ENCODE measurements at regions not wholly inside any gene's neighbourhood (a gene's known extent, or its start where the extent isn't known, plus 50 kb on each side); places are given as distances from the start of the nearest gene placed in this dataset.

DNA sequence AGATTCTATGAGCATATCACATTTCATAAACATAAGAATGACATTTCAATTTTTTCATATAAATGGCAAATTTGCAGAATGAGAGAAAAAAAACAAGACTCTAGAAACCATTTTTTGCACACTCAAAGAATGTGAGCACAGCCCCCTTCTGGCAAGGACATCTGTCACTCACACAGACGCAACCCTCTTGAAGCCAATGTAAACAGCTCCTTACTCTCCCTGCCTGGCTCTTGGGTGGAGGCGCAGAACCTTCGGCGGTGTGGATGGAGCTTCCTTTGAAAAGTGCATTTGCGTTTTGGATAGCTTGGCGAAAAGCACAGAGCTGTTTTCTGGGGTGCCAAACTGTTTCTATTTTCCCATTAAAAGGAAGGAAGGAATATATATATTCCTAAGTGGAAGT is 367.6 kb upstream of the TSHZ3 start:
- H3K9me3 ChIP-seq (ENCODE audit: insufficient read depth, low read depth, low read length), result no peaks in the 10 kb centered on the region
- H3K27ac ChIP-seq (ENCODE audit: low read depth, low read length), result no peak overlapping the region
- WGBS, result 84% methylated on average over 6 of the region's 6 CpGs
- H3K9ac ChIP-seq (ENCODE audit: low read depth, low read length), result no peak overlapping the region
- H3K4me3 ChIP-seq (ENCODE audit: low read length), result no peak overlapping the region
- H3K27me3 ChIP-seq (ENCODE audit: insufficient read depth, low read length), result no peaks in the 10 kb centered on the region
- peaks cover 9% of the 10 kb centered on the region; the same call in 1 of the 2 replicates for H3K4me1 ChIP-seq (ENCODE audit: insufficient read depth, low read length)
- H3K36me3 ChIP-seq (ENCODE audit: insufficient read depth, low read length), result no peaks in the 10 kb centered on the region

DNA sequence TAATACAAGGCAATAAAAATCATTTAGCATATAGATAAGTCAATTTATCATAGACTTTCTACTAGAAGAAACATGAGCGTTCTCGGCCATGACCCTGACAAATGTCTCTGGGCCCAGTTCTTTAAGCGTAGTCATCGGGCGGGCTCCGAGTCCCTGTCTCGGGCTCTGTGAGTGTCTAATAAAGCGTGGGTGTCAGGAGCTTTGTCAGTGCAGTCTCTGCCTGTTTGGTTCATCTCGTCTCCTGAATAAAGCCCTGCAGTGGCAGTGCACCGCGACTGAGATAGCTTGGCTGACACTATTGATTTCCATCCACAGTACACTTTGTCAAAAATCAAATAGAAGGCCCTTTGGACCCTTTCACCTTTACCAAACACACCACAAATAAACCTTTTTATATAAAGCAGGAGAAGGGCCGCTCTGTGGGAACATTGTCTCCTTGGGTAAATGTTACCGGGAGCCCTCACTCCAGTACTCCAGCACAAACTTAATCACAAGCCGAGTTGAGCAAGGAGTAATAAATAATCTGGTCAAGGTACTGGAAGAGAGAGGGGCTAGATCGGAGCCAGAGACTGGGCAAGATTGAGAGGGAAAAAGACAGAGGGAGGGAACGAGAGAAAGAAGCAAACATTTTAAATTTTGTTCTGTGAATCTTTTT is 368.2 kb upstream of the TSHZ3 start:
- H3K27ac ChIP-seq (ENCODE audit: low read depth, low read length), result no peak overlapping the region
- H3K4me3 ChIP-seq (ENCODE audit: low read length), result no peak overlapping the region
- peaks cover 9% of the 10 kb centered on the region; the same call in 1 of the 2 replicates for H3K4me1 ChIP-seq (ENCODE audit: insufficient read depth, low read length)
- no peak overlapping the region for H3K9ac ChIP-seq (ENCODE audit: low read depth, low read length)
- no peaks in the 10 kb centered on the region for H3K27me3 ChIP-seq (ENCODE audit: insufficient read depth, low read length)
- no peaks in the 10 kb centered on the region for H3K9me3 ChIP-seq (ENCODE audit: insufficient read depth, low read depth, low read length)
- no peaks in the 10 kb centered on the region for H3K36me3 ChIP-seq (ENCODE audit: insufficient read depth, low read length)
- WGBS, result 94% methylated on average over 15 of the region's 16 CpGs

DNA sequence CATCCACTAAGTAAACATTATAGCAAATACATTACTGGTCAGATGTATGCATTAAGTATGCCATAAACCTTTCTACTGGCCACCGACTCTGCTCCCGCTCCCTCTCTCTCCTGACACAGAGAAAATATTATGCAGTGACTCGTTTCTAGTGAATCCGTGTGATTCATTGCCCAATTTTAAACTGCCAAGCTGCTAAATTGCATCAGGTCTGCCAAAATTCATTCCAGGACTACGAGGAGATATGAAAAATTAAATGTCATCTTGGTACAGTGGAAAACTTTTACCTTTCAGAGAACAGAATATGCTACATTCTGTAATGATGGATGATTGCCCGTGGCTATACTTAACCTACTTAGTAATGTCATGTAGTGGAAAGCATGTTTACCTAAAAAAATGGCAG is 368.8 kb upstream of the TSHZ3 start:
- Histone ChIP-seq H3K9me3 (ENCODE audit: insufficient read depth, low read depth, low read length) (no peaks in the 10 kb centered on the region), H3K9ac (ENCODE audit: low read depth, low read length) (no peak overlapping the region), H3K4me1 (ENCODE audit: insufficient read depth, low read length) (peaks cover 9% of the 10 kb centered on the region; the same call in 1 of the 2 replicates), H3K36me3 (ENCODE audit: insufficient read depth, low read length) (no peaks in the 10 kb centered on the region), H3K27me3 (ENCODE audit: insufficient read depth, low read length) (no peaks in the 10 kb centered on the region), H3K4me3 (ENCODE audit: low read length) (no peak overlapping the region), H3K27ac (ENCODE audit: low read depth, low read length) (no peak overlapping the region)
- WGBS, result 83% methylated on average over 6 of the region's 6 CpGs

DNA sequence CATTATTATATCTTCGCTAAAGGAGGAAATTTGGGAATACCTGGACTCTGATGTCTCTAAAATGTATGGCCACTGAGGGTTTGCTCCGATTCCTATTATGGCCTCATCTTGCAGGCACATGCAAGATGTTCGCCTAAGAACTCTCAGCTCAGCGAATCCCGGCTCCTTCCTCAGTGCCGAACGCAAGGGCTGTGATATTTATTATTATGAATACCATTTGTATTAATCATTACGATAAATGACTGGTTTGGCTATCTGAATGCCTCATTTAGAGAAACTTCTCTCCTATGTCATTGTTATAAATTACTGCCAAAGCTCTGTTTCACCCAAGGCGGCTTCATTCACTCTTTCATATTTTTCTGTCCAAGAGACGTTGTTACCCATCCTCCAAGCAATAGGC is 369.7 kb upstream of the TSHZ3 start:
- Histone ChIP-seq H3K9ac (ENCODE audit: low read depth, low read length) (no peak overlapping the region), H3K27me3 (ENCODE audit: insufficient read depth, low read length) (no peaks in the 10 kb centered on the region), H3K36me3 (ENCODE audit: insufficient read depth, low read length) (no peaks in the 10 kb centered on the region), H3K9me3 (ENCODE audit: insufficient read depth, low read depth, low read length) (0 out of 2 replicates have a peak, but pooled peaks cover 1% of the 10 kb centered on the region), H3K27ac (ENCODE audit: low read depth, low read length) (no peak overlapping the region), H3K4me3 (ENCODE audit: low read length) (no peak overlapping the region), H3K4me1 (ENCODE audit: insufficient read depth, low read length) (peaks cover 9% of the 10 kb centered on the region; the same call in 1 of the 2 replicates)
- WGBS, result 92% methylated on average over 7 of the region's 10 CpGs

DNA sequence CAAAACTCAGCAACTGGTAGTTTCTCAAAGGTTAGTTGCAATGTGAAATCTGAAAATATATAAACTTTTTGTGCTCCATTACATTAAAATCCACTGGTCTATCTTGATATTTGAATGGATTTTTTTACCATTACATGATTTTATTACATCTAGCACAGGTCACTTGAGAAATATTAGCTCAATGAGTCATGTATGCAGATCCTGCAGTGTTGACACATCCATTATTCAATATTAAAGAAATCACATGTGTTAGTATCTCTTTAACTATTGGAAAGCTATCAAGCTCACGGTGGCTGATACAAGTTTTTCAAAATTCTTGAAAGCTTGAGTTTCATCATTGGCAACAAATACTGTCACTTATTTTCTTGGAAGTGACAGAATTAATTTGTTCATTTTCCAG is 373.9 kb upstream of the TSHZ3 start:
- Histone ChIP-seq H3K36me3 (ENCODE audit: insufficient read depth, low read length) (no peaks in the 10 kb centered on the region), H3K27ac (ENCODE audit: low read depth, low read length) (no peak overlapping the region), H3K9ac (ENCODE audit: low read depth, low read length) (no peak overlapping the region), H3K4me3 (ENCODE audit: low read length) (no peak overlapping the region), H3K27me3 (ENCODE audit: insufficient read depth, low read length) (no peaks in the 10 kb centered on the region), H3K4me1 (ENCODE audit: insufficient read depth, low read length) (no peaks in the 10 kb centered on the region), H3K9me3 (ENCODE audit: insufficient read depth, low read depth, low read length) (0 out of 2 replicates have a peak, but pooled peaks cover 2% of the 10 kb centered on the region)
- 91% methylated on average over 1 of the region's 1 CpG for WGBS

DNA sequence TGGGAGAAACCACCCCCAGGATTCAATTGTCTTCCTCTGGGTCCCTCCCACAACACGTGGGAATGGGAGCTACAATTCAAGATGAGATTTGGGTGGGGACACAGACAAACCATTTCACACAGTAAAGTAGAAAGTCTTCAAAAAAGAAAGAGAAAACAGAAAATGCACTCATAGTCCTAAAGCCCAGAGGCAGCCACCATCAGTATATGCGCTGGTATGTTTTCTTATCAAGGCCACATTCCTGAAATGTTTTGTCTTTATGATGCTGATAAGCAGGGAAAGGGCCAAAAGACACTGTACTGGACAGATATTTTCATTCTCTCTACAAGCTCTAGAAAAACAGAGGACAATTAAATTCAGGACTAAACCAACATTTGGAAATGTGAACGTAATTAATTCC is 375.8 kb upstream of the TSHZ3 start:
- Histone ChIP-seq H3K9ac (ENCODE audit: low read depth, low read length) (no peak overlapping the region), H3K4me3 (ENCODE audit: low read length) (no peak overlapping the region), H3K9me3 (ENCODE audit: insufficient read depth, low read depth, low read length) (0 out of 2 replicates have a peak, but pooled peaks cover 2% of the 10 kb centered on the region), H3K36me3 (ENCODE audit: insufficient read depth, low read length) (no peaks in the 10 kb centered on the region), H3K27ac (ENCODE audit: low read depth, low read length) (no peak overlapping the region), H3K27me3 (ENCODE audit: insufficient read depth, low read length) (no peaks in the 10 kb centered on the region), H3K4me1 (ENCODE audit: insufficient read depth, low read length) (no peaks in the 10 kb centered on the region)
- 92% methylated on average over 2 of the region's 3 CpGs for WGBS

DNA sequence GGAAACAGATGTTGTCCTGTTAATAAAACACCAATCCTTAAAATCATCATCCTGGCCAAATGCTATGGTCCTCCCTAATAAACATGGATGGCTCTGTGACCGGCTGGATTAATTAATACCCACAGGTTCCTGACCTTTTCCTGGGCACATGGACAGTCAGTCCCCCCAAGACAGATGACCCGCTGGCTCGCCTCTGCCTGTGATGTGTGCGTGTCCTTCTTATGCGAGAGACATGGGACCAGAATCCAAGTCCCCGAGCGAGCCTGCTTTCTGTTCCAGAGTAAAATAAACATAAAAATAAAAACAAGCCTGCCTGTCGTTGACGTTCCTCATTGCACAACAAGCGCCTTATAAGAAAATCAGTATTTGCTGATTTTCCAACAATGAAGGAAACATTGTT is 378.3 kb upstream of the TSHZ3 start:
- no peak overlapping the region for H3K9ac ChIP-seq (ENCODE audit: low read depth, low read length)
- WGBS, result 96% methylated on average over 10 of the region's 10 CpGs
- H3K27ac ChIP-seq (ENCODE audit: low read depth, low read length), result no peak overlapping the region
- no peaks in the 10 kb centered on the region for H3K4me1 ChIP-seq (ENCODE audit: insufficient read depth, low read length)
- 0 out of 2 replicates have a peak, but pooled peaks cover 2% of the 10 kb centered on the region for H3K9me3 ChIP-seq (ENCODE audit: insufficient read depth, low read depth, low read length)
- no peaks in the 10 kb centered on the region for H3K27me3 ChIP-seq (ENCODE audit: insufficient read depth, low read length)
- H3K36me3 ChIP-seq (ENCODE audit: insufficient read depth, low read length), result no peaks in the 10 kb centered on the region
- H3K4me3 ChIP-seq (ENCODE audit: low read length), result no peak overlapping the region

DNA sequence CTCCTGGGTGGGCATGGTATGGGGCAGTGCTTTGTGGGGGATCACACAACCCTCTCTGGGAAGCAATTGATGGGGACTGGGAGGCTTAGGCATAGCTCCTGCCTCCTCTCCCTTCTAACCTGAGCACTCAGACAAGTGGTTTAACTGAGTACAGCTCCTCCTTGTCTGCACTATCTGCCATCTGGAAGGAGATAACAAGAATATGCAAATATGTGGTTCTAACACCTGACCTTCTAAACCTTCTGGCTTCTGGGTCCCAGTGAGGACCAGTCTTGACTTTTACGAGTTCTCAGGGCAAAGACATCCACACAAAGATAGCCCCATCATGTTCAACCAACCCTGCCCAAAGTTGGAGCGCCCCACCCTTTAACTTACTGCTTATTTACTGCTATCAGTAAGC is 381.0 kb upstream of the TSHZ3 start:
- Histone ChIP-seq H3K27ac (ENCODE audit: low read depth, low read length) (no peak overlapping the region), H3K9ac (ENCODE audit: low read depth, low read length) (no peak overlapping the region), H3K36me3 (ENCODE audit: insufficient read depth, low read length) (no peaks in the 10 kb centered on the region), H3K9me3 (ENCODE audit: insufficient read depth, low read depth, low read length) (no peaks in the 10 kb centered on the region), H3K27me3 (ENCODE audit: insufficient read depth, low read length) (no peaks in the 10 kb centered on the region), H3K4me1 (ENCODE audit: insufficient read depth, low read length) (no peaks in the 10 kb centered on the region), H3K4me3 (ENCODE audit: low read length) (no peak overlapping the region)
- WGBS, result 90% methylated on average over 2 of the region's 2 CpGs

DNA sequence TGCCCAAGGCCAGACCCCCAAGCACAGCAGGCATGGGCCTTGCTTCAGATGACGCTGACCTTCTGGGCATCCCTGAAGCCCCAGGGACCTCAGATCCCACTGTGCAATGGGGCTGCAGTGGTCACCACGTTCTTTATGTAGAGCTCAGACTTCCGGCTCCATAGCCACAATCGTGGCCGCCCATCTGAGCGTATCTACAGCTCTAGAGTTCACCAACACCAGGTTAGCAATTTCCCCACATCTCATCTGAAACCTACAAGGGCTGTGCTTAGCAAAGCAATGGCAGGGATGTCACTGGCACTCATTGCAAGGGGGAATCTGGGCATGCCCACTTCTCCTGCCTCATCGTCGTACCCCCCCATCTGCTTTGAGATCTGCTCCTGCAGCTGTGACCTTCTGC is 384.4 kb upstream of the TSHZ3 start:
- Histone ChIP-seq H3K27ac (ENCODE audit: low read depth, low read length) (no peak overlapping the region), H3K4me1 (ENCODE audit: insufficient read depth, low read length) (no peaks in the 10 kb centered on the region)
- 92% methylated on average over 8 of the region's 8 CpGs for WGBS

DNA sequence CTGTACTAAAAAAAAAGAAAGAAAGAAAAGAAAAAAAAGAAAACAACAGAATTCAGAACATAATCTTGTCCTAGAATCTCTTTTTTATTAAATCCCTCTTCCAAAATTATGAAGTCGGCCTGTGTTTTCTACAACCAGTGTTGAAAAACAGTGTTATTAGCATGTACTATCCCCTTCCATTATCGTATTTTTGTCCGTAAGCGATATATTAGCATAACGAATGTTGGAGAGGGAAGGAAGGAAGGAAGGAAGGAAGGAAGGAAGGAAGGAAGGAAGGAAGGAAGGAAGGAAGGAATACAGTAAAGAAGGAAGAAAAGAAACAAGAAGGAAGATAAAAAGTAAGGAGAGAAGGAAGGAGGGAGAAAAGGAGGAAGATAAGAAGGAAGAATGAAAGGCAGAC is 393.0 kb upstream of the TSHZ3 start:
- Histone ChIP-seq H3K27me3 (ENCODE audit: insufficient read depth, low read length) (no peaks in the 10 kb centered on the region), H3K27ac (ENCODE audit: low read depth, low read length) (no peak overlapping the region), H3K4me3 (ENCODE audit: low read length) (no peak overlapping the region), H3K4me1 (ENCODE audit: insufficient read depth, low read length) (no peaks in the 10 kb centered on the region), H3K36me3 (ENCODE audit: insufficient read depth, low read length) (no peaks in the 10 kb centered on the region), H3K9me3 (ENCODE audit: insufficient read depth, low read depth, low read length) (no peaks in the 10 kb centered on the region), H3K9ac (ENCODE audit: low read depth, low read length) (no peak overlapping the region)
- WGBS, result 97% methylated on average over 5 of the region's 5 CpGs

More for the DNA sequence above, 384.4 kb upstream of the TSHZ3 start:
- Histone ChIP-seq H3K9ac (ENCODE audit: low read depth, low read length) (no peak overlapping the region), H3K4me3 (ENCODE audit: low read length) (no peak overlapping the region), H3K27me3 (ENCODE audit: insufficient read depth, low read length) (no peaks in the 10 kb centered on the region), H3K9me3 (ENCODE audit: insufficient read depth, low read depth, low read length) (no peaks in the 10 kb centered on the region), H3K36me3 (ENCODE audit: insufficient read depth, low read length) (no peaks in the 10 kb centered on the region)

DNA sequence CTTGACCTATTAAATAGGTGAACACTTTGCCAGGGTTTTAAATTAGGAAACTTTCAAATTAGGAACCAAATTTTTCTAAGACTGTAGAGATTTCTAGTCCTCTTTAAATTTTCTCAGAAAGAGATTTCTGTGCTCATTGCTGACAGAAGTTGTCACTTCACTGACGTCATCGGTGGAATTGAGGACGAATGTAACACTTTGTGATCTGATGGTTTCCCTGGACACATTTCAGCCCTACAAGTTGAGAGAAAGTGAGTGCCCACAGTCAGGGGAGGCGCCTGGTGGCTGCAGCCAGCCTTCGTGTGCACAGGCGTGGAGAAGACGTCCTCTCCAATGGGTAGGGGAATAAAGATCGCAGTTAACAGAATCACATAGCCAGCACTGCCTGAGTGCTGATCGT is 396.5 kb upstream of the TSHZ3 start:
- H3K9ac ChIP-seq (ENCODE audit: low read depth, low read length), result no peak overlapping the region
- no peaks in the 10 kb centered on the region for H3K36me3 ChIP-seq (ENCODE audit: insufficient read depth, low read length)
- WGBS, result 94% methylated on average over 9 of the region's 9 CpGs
- H3K9me3 ChIP-seq (ENCODE audit: insufficient read depth, low read depth, low read length), result no peaks in the 10 kb centered on the region
- H3K4me1 ChIP-seq (ENCODE audit: insufficient read depth, low read length), result no peaks in the 10 kb centered on the region
- H3K27me3 ChIP-seq (ENCODE audit: insufficient read depth, low read length), result no peaks in the 10 kb centered on the region
- H3K27ac ChIP-seq (ENCODE audit: low read depth, low read length), result no peak overlapping the region
- no peak overlapping the region for H3K4me3 ChIP-seq (ENCODE audit: low read length)

DNA sequence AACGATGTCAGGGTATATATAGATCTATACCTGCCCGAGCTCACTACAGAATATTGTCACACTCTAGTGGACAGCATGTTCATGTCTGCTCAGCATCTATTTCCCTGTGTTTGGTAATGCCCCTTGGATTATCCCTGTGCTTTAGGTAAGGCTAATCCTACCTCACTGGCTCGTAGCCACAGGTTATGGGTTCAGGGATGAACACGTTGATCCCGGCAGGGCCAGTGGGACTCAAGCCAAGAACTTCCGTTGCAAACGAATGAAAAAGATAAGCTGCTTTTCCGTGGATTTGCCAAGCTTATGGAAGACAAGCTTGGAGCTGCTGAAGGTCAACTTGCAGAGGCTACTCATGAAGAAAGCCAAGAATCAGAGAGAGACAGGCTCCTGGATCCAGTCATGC is 400.0 kb upstream of the TSHZ3 start:
- Histone ChIP-seq H3K27me3 (ENCODE audit: insufficient read depth, low read length) (no peaks in the 10 kb centered on the region), H3K9ac (ENCODE audit: low read depth, low read length) (no peak overlapping the region), H3K4me1 (ENCODE audit: insufficient read depth, low read length) (no peaks in the 10 kb centered on the region), H3K9me3 (ENCODE audit: insufficient read depth, low read depth, low read length) (no peaks in the 10 kb centered on the region), H3K36me3 (ENCODE audit: insufficient read depth, low read length) (no peaks in the 10 kb centered on the region), H3K27ac (ENCODE audit: low read depth, low read length) (no peak overlapping the region), H3K4me3 (ENCODE audit: low read length) (no peak overlapping the region)
- 95% methylated on average over 8 of the region's 8 CpGs for WGBS
